GM12872 (cell line): ENCODE measurements at regions not wholly inside any gene's neighbourhood (a gene's known extent, or its start where the extent isn't known, plus 50 kb on each side); places are given as distances from the start of the nearest gene placed in this dataset.

Experiments used
- CTCF ChIP-seq: IDR thresholded peaks from 3 replicates; pipeline ENCODE4 v1.5.1; 2011; ENCODE audit warnings: low read depth, mild to moderate bottlenecking, low read length, moderate library complexity; ENCODE audit not compliant: insufficient read depth

GRCh38 chr7:124101173-124101768, 68.4 kb upstream of the TMEM229A start:
- TF ChIP-seq CTCF: peak; percentile 41; the same call in 1 of the 3 replicates

GRCh38 chr7:124100190-124100589, 67.3 kb upstream of the TMEM229A start:
- TF ChIP-seq CTCF: no peak

GRCh38 chr7:124089621-124090020, 56.8 kb upstream of the TMEM229A start:
- TF ChIP-seq CTCF: no peak

- no peak for TF ChIP-seq CTCF
Observed at GRCh38 chr7:124088590-124088989, 55.7 kb upstream of the TMEM229A start.

GRCh38 chr7:124086843-124087242, 54.0 kb upstream of the TMEM229A start:
- TF ChIP-seq CTCF: no peak

- no peak for TF ChIP-seq CTCF
Observed at GRCh38 chr7:124085179-124085578, 52.3 kb upstream of the TMEM229A start.

- TF ChIP-seq CTCF: no peak
Observed at GRCh38 chr7:124084024-124084423, 51.2 kb upstream of the TMEM229A start.
